GM21717 (cell line): ENCODE measurements at regions not wholly inside any gene's neighbourhood (a gene's known extent, or its start where the extent isn't known, plus 50 kb on each side); places are given as distances from the start of the nearest gene placed in this dataset.

Experiments
- ATAC-seq: cut with Tn5 transposase; IDR thresholded peaks from one replicate; pipeline ENCODE4 v1.9.1; 2021; ENCODE audit warnings: mild to moderate bottlenecking, moderate library complexity; ENCODE audit not compliant: unreplicated experiment

- no peak for ATAC-seq
Observed at GRCh38 chr15:70493376-70493775, 270.0 kb downstream of the UACA start.

GRCh38 chr15:70492240-70493177, 270.8 kb downstream of the UACA start:
- peak; percentile 45 for ATAC-seq

DNA sequence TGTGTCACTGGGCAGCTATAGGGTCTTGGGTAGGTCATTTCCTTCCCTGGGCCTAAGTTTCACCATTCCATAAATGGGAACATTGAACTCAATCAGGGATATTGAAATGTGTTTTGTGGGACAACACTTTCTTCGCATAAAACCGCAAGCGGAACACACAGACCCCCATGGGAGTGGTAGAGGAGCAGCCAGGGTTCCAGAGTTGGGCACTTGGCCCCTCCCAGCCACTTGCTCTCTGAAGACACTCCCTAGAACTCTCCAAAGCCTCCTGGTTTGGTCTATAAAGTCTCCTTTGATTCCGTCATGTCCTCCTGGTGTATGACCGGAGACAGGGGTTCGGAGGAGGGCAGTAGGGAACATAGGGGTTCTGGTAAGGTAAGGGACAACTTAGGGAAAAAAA, 271.7 kb downstream of the UACA start:
- ATAC-seq: no peak

GRCh38 chr15:70491201-70491621, 272.1 kb downstream of the UACA start:
- ATAC-seq: no peak

DNA sequence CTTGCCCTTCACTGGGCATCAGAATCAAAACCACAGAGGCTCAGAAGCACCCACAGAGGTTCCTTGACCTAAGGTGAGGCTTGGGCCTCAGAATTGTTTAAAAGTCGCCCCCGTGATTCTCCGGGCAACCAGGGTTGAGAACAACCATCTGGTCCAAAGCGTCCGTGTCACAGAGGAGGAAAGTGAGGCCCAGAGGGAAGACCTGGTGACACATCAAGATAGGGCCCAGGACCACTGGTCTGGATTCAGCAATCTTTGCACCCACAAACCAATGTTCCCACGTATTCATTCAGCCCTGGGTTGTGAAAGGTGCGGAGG, 272.6 kb downstream of the UACA start:
- no peak for ATAC-seq

DNA sequence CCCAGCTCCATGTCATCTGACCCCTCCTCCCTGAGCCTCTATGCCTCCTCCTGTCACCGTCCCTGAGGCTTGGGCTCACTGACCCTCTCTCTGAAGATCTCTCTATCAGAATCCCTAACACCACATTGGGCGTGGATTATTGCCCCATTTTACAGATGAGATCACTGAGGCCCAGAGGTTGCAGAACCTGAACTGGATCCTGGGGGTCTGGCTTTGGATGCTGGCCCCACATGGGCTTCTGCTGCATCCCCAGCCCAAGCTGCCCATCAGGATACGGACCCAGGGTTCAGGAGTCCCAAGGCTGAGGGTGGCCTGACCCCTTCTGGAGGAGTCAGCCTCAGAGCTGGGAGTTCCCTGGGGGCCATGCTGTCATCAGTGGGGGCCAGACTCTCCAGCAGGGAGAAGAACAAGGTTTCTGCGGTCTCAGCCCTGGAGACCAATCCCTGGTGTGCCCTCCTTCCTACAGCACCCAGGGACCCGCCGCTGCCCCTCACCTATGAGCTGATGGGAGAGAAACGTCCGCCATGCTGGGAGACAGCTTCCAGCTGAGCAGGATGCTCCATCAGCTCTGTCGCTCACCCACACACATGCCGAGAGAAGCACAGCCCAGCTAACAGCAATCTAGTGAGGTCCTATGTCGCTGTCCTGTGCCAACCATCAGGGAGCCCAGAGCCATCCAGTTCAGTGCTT, 273.1 kb downstream of the UACA start:
- ATAC-seq: no peak

DNA sequence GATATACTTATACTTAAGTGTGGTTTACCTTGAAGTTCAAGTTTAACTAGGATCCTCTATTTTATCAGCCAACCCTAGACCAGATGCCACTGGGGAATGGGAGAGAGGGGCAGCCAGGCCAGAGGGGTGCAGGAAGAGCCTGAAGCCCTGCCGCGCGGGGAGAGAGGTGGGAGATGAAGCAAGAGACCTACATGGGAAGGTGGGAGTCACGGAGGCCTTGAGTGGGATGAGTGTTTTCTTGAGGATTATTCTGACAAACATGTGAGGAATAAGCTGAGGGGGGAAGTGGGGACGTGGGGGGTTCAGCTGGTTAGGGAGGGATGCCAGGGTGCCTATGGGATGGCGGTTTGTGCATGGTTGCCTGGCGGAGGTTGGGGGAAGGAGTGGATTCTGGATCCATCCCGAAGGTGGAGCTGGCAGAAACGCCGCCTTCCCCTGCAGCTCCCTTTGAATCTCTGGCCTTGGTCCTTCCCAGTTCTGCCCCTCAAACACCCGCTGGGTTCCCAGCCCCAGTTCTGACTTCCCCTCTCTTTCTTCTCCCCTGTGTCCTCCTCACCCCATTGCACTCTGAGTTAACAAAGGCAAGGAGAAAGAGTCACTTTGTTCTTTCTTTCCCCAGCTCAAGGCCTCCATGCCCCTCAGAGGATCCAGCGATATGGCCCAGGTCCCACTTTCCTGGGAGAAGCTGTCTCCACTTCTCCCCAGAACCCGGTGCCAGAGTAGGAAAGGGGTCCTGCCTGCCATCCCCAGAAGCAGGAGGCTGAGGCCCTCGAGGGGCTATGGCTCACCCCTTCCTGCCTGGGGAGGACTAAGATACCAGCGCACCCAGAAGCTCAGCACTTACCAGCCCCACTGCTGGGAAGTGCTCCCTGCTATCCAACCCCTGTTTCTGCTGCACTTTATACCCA, 274.2 kb downstream of the UACA start:
- no peak for ATAC-seq

DNA sequence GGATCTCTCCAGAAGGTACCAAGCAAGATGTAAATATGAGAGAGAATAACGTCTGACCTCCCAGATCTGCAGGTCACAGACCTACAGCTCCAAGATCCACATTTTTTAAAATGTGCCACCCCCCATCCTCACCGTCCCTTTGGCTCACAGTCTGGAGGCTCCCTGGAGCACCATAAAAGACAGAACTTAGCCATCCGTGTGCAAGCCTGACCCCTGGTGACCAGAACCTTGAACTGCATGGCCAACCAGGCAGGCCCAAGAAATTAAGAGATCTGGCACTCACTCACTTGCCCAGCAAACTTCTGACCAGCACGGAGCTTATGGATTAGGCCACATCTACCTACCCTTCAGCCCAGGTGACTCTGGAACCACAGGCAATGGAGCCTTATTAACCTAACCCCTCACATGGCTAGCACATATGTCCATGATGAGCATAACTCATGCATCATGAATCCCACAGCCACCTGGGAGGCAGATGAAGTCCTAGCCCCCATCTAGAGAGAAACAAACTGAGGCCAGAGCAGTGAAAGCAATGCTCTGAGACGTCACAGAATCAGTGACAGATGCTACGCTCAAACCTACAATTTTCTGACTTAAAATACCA, 275.3 kb downstream of the UACA start:
- ATAC-seq: no peak

GRCh38 chr15:70487387-70487740, 276.0 kb downstream of the UACA start:
- peak; percentile 8 for ATAC-seq

DNA sequence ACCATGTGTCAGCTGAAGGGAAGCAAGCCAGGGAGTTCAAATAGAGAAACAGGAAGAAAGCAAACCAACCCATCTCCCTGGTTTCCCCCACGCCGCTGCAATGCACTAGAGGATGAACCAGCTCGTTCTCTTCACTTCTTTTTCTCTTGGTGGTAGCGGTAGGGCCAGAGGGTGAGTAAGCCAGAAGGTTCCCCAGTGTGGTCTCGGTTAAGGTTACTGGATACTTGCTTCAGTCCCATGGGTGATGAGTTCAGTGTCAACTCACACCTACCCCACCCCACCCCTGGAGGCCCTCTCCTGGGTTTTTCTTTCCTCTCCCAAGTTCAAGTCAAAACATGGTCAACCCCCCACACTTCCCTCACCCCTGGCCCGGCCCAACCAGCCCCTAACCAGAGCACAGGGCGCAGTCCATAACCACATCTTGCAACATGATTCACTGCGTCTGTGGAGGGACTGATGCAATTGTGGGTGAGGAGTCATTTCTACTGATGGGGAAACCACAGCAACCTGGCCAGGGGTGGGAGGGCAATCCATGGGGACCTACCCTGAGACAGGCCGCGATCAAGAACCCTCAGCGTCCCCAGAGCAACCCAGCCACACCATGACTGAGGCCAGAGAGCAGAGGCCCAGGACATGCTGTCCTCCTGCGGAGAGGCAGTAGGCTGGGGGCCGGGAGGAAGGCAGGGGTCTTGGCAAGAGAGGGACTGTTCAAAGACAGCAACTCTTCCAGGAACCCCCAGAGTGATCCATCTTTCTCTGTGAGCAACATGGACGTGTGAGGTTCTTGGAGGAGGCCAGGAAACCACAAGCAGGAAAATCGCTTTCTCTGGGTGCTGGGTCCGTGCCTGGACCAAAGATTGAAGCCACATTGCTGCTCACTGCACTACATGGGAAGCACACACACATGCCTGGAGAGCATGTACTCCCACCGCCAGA, 276.6 kb downstream of the UACA start:
- ATAC-seq: peak; percentile 57

GRCh38 chr15:70486012-70486411, 277.3 kb downstream of the UACA start:
- peak; percentile 1 for ATAC-seq

GRCh38 chr15:70484993-70485392, 278.4 kb downstream of the UACA start:
- ATAC-seq: no peak

DNA sequence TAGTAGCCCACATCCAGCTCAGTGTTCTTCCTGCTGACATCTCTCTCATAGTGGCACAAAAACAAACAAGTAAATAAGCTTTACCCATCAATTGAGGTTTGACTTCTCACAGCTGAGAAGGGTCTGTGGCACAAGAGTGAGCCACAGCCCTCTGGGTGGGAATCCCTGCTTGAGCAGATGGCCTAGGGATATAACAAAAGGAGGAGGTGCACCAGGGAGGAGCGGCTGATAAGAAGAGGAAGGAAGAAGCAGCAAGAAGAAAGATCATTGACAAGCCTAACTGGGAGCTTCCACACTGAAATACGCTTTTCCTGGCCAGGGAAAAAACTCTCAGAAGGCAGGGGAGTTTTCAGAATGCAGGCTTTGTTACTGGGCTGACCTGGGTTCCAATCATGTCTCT, 279.8 kb downstream of the UACA start:
- no peak for ATAC-seq

DNA sequence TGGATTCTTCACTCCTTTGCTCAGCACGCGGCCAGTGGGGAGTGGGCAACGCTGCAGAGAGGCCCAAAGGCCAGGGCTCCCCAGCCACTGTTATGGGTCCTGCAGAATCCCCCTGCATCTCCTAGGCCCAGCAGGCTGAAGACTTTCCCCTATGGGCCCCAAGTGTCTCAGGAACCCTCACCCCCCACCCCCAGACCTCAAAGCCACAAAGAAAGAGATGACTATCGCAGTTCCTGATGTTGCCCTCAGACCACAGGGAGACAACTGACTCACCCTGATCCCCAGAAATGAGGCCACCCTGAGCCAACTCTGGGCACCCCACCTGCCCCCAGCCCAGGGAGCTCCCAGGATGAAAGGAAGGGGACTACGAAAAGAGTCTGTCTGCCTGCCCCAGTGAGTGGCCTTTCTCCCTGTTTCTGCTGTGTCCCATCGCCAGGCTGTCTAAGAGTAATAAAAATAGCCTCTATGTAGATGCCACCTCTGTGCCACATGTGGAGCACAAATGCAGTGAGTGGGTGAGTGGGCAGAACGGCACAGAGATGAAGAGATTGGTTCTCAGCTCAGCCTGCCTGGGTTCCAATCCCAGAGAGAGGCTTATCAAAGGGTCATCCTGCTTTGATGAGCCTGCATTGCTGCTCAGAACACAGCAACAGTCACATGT, 283.0 kb downstream of the UACA start:
- ATAC-seq: peak; percentile 35

DNA sequence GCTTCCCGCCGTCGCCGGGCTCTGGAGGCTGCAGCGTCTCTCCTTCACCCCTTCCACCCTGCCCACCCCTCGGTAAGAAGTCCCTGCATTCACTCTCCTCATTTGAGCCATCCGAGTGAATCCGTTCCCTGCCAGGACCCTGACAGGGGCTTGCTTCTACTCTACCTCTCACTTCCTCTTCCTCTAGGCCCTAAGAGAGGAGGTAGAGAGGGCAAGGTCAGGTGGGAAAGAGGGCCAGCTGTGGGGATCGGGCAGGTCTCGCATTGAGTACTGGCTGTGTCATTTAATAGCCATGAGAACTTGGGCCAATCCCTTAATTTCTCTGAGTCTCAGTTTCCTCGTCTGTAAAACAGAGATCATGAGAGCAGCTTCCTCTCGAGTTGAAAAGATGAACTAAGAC, 283.6 kb downstream of the UACA start:
- no peak for ATAC-seq

- no peak for ATAC-seq
Observed at GRCh38 chr15:70479056-70479455, 284.3 kb downstream of the UACA start.

GRCh38 chr15:70478251-70478990, 284.9 kb downstream of the UACA start:
- ATAC-seq: no peak

DNA sequence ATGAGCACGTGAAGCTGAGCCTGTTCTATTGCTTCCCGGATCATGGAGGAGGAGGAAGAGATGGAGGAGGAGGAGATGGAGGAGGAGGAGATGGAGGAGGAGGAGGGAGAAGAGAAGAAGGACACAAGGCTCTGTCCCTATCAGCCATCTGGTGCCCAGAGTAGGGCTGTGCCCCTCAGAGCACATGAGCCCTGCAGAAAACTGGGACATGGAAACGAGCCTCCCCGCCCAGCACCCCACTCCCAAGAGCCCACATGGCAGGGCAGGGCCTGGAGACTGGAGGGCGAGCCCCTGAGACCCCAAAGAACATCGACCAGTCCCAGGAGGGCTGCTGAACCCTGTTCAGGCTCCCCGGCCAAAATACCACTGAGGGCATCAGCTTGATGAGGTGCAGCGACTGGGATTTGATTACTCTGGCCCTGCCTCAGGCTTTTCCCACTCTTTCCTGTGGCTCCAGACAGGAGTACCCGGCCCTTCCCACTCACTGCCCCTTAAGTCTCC, 285.6 kb downstream of the UACA start:
- no peak for ATAC-seq
